ENCODE measurements at regions not wholly inside any gene's neighbourhood (a gene's known extent, or its start where the extent isn't known, plus 50 kb on each side); places are given as distances from the start of the nearest gene placed in this dataset.

DNA sequence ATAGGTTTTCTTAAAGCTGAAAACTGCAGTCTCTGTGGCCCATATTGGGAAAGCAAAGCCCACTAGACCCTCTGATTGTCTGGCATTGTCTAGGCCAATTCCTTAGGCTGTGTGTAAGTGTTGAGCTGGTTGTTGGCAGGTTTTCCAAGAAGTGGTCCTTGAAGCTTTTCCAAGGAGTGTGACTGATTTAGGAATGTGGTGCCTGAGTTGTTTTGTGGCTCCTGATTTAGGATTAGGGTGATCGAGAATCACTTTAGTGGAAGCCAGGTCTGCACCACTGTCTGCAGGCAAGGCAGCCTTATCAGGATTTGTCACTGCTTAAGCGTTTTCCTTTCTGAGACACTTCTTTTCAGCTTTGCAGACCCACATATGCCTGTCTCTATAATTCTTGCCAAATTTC lies 339.0 kb upstream of the DDX53 start:
- TF ChIP-seq, protein P1, sequence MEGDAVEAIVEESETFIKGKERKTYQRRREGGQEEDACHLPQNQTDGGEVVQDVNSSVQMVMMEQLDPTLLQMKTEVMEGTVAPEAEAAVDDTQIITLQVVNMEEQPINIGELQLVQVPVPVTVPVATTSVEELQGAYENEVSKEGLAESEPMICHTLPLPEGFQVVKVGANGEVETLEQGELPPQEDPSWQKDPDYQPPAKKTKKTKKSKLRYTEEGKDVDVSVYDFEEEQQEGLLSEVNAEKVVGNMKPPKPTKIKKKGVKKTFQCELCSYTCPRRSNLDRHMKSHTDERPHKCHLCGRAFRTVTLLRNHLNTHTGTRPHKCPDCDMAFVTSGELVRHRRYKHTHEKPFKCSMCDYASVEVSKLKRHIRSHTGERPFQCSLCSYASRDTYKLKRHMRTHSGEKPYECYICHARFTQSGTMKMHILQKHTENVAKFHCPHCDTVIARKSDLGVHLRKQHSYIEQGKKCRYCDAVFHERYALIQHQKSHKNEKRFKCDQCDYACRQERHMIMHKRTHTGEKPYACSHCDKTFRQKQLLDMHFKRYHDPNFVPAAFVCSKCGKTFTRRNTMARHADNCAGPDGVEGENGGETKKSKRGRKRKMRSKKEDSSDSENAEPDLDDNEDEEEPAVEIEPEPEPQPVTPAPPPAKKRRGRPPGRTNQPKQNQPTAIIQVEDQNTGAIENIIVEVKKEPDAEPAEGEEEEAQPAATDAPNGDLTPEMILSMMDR (IDR thresholded peaks at IDR 0.05; ENCODE audit: extremely low read depth in 1 of 2, insufficient read depth in 1 of 2, low read depth in 1 of 2, low read length in 2 of 2), result no peak
- TF ChIP-seq POLR2AphosphoS5 (IDR thresholded peaks at IDR 0.05; ENCODE audit: insufficient read depth, low read depth, low read length) (no peak), POLR2A (IDR thresholded peaks at IDR 0.05; ENCODE audit: low read depth, low read length) (no peak), FOS (IDR thresholded peaks at IDR 0.05; ENCODE audit: borderline replicate concordance, insufficient read depth, low read length) (no peak), JUN (IDR thresholded peaks at IDR 0.05; ENCODE audit: borderline replicate concordance, insufficient read depth, insufficient read length, low read depth) (no peak)
- TF ChIP-seq, protein P2, sequence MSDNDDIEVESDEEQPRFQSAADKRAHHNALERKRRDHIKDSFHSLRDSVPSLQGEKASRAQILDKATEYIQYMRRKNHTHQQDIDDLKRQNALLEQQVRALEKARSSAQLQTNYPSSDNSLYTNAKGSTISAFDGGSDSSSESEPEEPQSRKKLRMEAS (IDR thresholded peaks at IDR 0.05; ENCODE audit: insufficient read depth, insufficient read length), result no peak
